Neuronal stem cell (in vitro differentiated cells): ENCODE measurements at regions not wholly inside any gene's neighbourhood (a gene's known extent, or its start where the extent isn't known, plus 50 kb on each side); places are given as distances from the start of the nearest gene placed in this dataset.

Source experiments
- DNase-seq: peaks from one replicate; pipeline ENCODE4 v3.0.0-alpha.2; 2013; ENCODE audit warnings: low spot score
- H2AFZ ChIP-seq: one replicate; pipeline ENCODE4 v1.6.1; 2013; ENCODE audit warnings: mild to moderate bottlenecking, low read length, inconsistent platforms
- H2AK5ac ChIP-seq: 2 replicates; pipeline ENCODE4 v1.6.1; 2013; ENCODE audit warnings: low read depth, mild to moderate bottlenecking, inconsistent platforms, low read length, moderate library complexity, mixed read lengths
- H2BK120ac ChIP-seq: 2 replicates; pipeline ENCODE4 v1.6.1; 2013; ENCODE audit warnings: low read depth, mild to moderate bottlenecking, inconsistent platforms, low read length, moderate library complexity, mixed read lengths
- H2BK12ac ChIP-seq: one replicate; pipeline ENCODE4 v1.6.1; 2013; ENCODE audit warnings: low read length, inconsistent platforms
- H2BK15ac ChIP-seq: 2 replicates; pipeline ENCODE4 v1.6.1; 2013; ENCODE audit warnings: mild to moderate bottlenecking, low read length, inconsistent platforms, mixed read lengths
- H2BK5ac ChIP-seq: one replicate; pipeline ENCODE4 v1.6.1; 2013; ENCODE audit warnings: inconsistent platforms, mild to moderate bottlenecking, low read length, moderate library complexity
- H3K14ac ChIP-seq: one replicate; pipeline ENCODE4 v1.6.1; 2013; ENCODE audit warnings: low read length, inconsistent platforms
- H3K18ac ChIP-seq: 2 replicates; pipeline ENCODE4 v1.6.1; 2013; ENCODE audit warnings: low read length, inconsistent platforms
- H3K23ac ChIP-seq: 2 replicates; pipeline ENCODE4 v1.6.1; 2013; ENCODE audit warnings: low read depth, mild to moderate bottlenecking, mixed read lengths, low read length, inconsistent platforms; ENCODE audit not compliant: poor library complexity
- H3K27ac ChIP-seq: replicated peaks from 3 replicates; pipeline ENCODE4 v1.5.1; 2013; ENCODE audit warnings: low read length, inconsistent platforms
- H3K27me3 ChIP-seq, 3 experiments: 2 replicates each; pipeline ENCODE4 v1.6.1; 2013; ENCODE audit warnings: low read length in 3 of 3, mild to moderate bottlenecking in 2 of 3, inconsistent platforms in 1 of 3, low read depth in 1 of 3, mixed read lengths in 1 of 3, moderate library complexity in 1 of 3; ENCODE audit not compliant: control insufficient read depth in 3 of 3, insufficient read depth in 3 of 3
- H3K36me3 ChIP-seq, 2 donors: replicated peaks in 1 of 2; 2 replicates each; pipeline ENCODE4 v1.6.1; 2013; ENCODE audit warnings: low read length in 2 of 2; ENCODE audit not compliant: control insufficient read depth in 2 of 2, insufficient read depth in 2 of 2
- H3K4ac ChIP-seq: 2 replicates; pipeline ENCODE4 v1.6.1; 2013; ENCODE audit warnings: inconsistent platforms, mild to moderate bottlenecking, low read length, moderate library complexity
- H3K4me1 ChIP-seq, 2 donors: 1 replicate in 1 of 2; 2 replicates in 1 of 2; pipeline ENCODE4 v1.6.1; 2013; ENCODE audit warnings: low read length in 2 of 2, low read depth in 1 of 2; ENCODE audit not compliant: control insufficient read depth in 2 of 2, insufficient read depth in 1 of 2
- H3K4me2 ChIP-seq: one replicate; pipeline ENCODE4 v1.6.1; 2013; ENCODE audit warnings: mild to moderate bottlenecking, low read length, inconsistent platforms; ENCODE audit not compliant: insufficient read depth, poor library complexity, severe bottlenecking
- H3K4me3 ChIP-seq, 2 donors: 2 replicates each; pipeline ENCODE4 v1.5.1; 2013; ENCODE audit warnings: low read length in 2 of 2, mild to moderate bottlenecking in 2 of 2, inconsistent platforms in 1 of 2, moderate library complexity in 1 of 2
- H3K79me1 ChIP-seq: one replicate; pipeline ENCODE4 v1.6.1; 2013; ENCODE audit warnings: low read depth, mild to moderate bottlenecking, inconsistent platforms, low read length, moderate library complexity
- H3K9ac ChIP-seq: one replicate; pipeline ENCODE4 v1.6.1; 2013; ENCODE audit warnings: mild to moderate bottlenecking, low read depth, low read length, inconsistent platforms; ENCODE audit not compliant: poor library complexity
- H3K9me3 ChIP-seq, 2 donors: replicated peaks in 1 of 2; 2 replicates each; pipeline versions ENCODE3 to v1.6.1; 2013; ENCODE audit warnings: low read length in 2 of 2, mild to moderate bottlenecking in 2 of 2, inconsistent platforms in 1 of 2, low read depth in 1 of 2, mixed read lengths in 1 of 2, moderate library complexity in 1 of 2; ENCODE audit not compliant: control insufficient read depth in 2 of 2, insufficient read depth in 1 of 2
- H4K8ac ChIP-seq: one replicate; pipeline ENCODE4 v1.6.1; 2013; ENCODE audit warnings: low read depth, mild to moderate bottlenecking, inconsistent platforms, low read length, moderate library complexity
- H4K91ac ChIP-seq: one replicate; pipeline ENCODE4 v1.6.1; 2013; ENCODE audit warnings: low read length, low read depth, mild to moderate bottlenecking, inconsistent platforms; ENCODE audit not compliant: poor library complexity
- WGBS, 2 donors: extraction: QIAGEN DNeasy Blood & Tissue Kit; methylation state at CpG; one replicate each; pipeline ENCODE4 v1.1.7; 2013; ENCODE audit warnings: missing lambda C conversion rate in 2 of 2, mixed read lengths in 1 of 2; ENCODE audit not compliant: insufficient read length in 2 of 2, insufficient replicate concordance in 1 of 2; ENCODE audit errors: extremely low coverage in 2 of 2; 5-methylcytosine and 5-hydroxymethylcytosine counted together

GRCh38 chr4:19104176-19104575, 1082.6 kb upstream of the LCORL start:
- no peak overlapping the region for H2AFZ ChIP-seq
- H3K79me1 ChIP-seq: no peaks in the 10 kb centered on the region
- H3K14ac ChIP-seq: no peak overlapping the region
- no peak for DNase-seq
- H3K4me3 ChIP-seq: no peak overlapping the region
- H3K4me1 ChIP-seq: no peaks in the 10 kb centered on the region
- H3K23ac ChIP-seq: no peak overlapping the region
- no peaks in the 10 kb centered on the region for H3K27me3 ChIP-seq
- no peak overlapping the region for H4K91ac ChIP-seq
- H3K9ac ChIP-seq: no peak overlapping the region
- H2BK120ac ChIP-seq: no peak overlapping the region
- H3K27ac ChIP-seq: no peak overlapping the region
- no peak overlapping the region for H3K4me2 ChIP-seq
- H3K18ac ChIP-seq: no peak overlapping the region
- H2BK5ac ChIP-seq: no peak overlapping the region
- no CpG with 5 or more reads among the region's 4 CpGs for WGBS, 2 donors
- no peak overlapping the region for H2AK5ac ChIP-seq
- no peak overlapping the region for H3K4ac ChIP-seq
- H2BK15ac ChIP-seq: no peak overlapping the region
- no peaks in the 10 kb centered on the region for H3K36me3 ChIP-seq
- H2BK12ac ChIP-seq: no peak overlapping the region
- H4K8ac ChIP-seq: no peak overlapping the region
- H3K9me3 ChIP-seq: no peaks in the 10 kb centered on the region

- Histone ChIP-seq H2BK5ac (no peak overlapping the region), H2AFZ (no peak overlapping the region), H3K9me3 (no peaks in the 10 kb centered on the region), H2BK12ac (no peak overlapping the region), H3K18ac (no peak overlapping the region), H3K9ac (no peak overlapping the region), H3K79me1 (no peaks in the 10 kb centered on the region), H2AK5ac (no peak overlapping the region), H3K27me3 (no peaks in the 10 kb centered on the region), H3K4me1 (no peaks in the 10 kb centered on the region), H2BK15ac (no peak overlapping the region), H3K23ac (no peak overlapping the region), H3K14ac (no peak overlapping the region), H3K27ac (no peak overlapping the region), H4K91ac (no peak overlapping the region), H3K4me3 (no peak overlapping the region), H2BK120ac (no peak overlapping the region), H3K4me2 (no peak overlapping the region), H3K36me3 (no peaks in the 10 kb centered on the region), H3K4ac (no peak overlapping the region), H4K8ac (no peak overlapping the region)
- WGBS, 2 donors: no CpG with 5 or more reads among the region's 5 CpGs
- no peak for DNase-seq
Observed at GRCh38 chr4:19095491-19096046, 1074.0 kb upstream of the LCORL start.

- Histone ChIP-seq H2BK5ac (no peak overlapping the region), H2BK15ac (no peak overlapping the region), H3K27me3 (no peaks in the 10 kb centered on the region), H3K9me3 (no peaks in the 10 kb centered on the region), H4K91ac (no peak overlapping the region), H2AFZ (no peak overlapping the region), H3K14ac (no peak overlapping the region), H3K79me1 (no peaks in the 10 kb centered on the region), H2AK5ac (no peak overlapping the region), H2BK120ac (no peak overlapping the region), H3K9ac (no peak overlapping the region), H3K4me3 (no peak overlapping the region), H3K36me3 (no peaks in the 10 kb centered on the region), H4K8ac (no peak overlapping the region), H3K4ac (no peak overlapping the region), H3K23ac (no peak overlapping the region), H3K18ac (no peak overlapping the region), H2BK12ac (no peak overlapping the region), H3K27ac (no peak overlapping the region), H3K4me2 (no peak overlapping the region), H3K4me1 (no peaks in the 10 kb centered on the region)
- no peak for DNase-seq
- WGBS, 2 donors: no CpG with 5 or more reads among the region's 2 CpGs
Observed at GRCh38 chr4:19093951-19094350, 1072.4 kb upstream of the LCORL start.

GRCh38 chr4:19092797-19093196, 1071.2 kb upstream of the LCORL start:
- no peak overlapping the region for H3K27ac ChIP-seq
- H3K79me1 ChIP-seq: no peaks in the 10 kb centered on the region
- no peak overlapping the region for H2AK5ac ChIP-seq
- no peak overlapping the region for H4K8ac ChIP-seq
- H2AFZ ChIP-seq: no peak overlapping the region
- no peak overlapping the region for H2BK120ac ChIP-seq
- H3K4me1 ChIP-seq: no peaks in the 10 kb centered on the region
- H3K18ac ChIP-seq: no peak overlapping the region
- no peak overlapping the region for H3K14ac ChIP-seq
- H2BK12ac ChIP-seq: no peak overlapping the region
- no peak overlapping the region for H2BK15ac ChIP-seq
- no peak overlapping the region for H3K4ac ChIP-seq
- no peak overlapping the region for H3K9ac ChIP-seq
- no peak for DNase-seq
- H3K4me3 ChIP-seq: no peak overlapping the region
- H2BK5ac ChIP-seq: no peak overlapping the region
- no peak overlapping the region for H3K4me2 ChIP-seq
- H3K9me3 ChIP-seq: no peaks in the 10 kb centered on the region
- H4K91ac ChIP-seq: no peak overlapping the region
- H3K23ac ChIP-seq: no peak overlapping the region
- H3K27me3 ChIP-seq: no peaks in the 10 kb centered on the region
- H3K36me3 ChIP-seq: no peaks in the 10 kb centered on the region
